H1 (cell line): ENCODE measurements at regions not wholly inside any gene's neighbourhood (a gene's known extent, or its start where the extent isn't known, plus 50 kb on each side); places are given as distances from the start of the nearest gene placed in this dataset.

Source experiments
- CTCF ChIA-PET: fragments of 300-600 bp; sonication (Branson Sonifier 250); formaldehyde crosslinking; loops from one replicate; lab custom pipeline; 2021; ENCODE audit not compliant: partially characterized antibody; lab: Charles Lee
- POLR2A ChIA-PET: fragments of 300-600 bp; sonication (Branson Sonifier 250); formaldehyde crosslinking; loops from one replicate; lab custom pipeline; 2021; ENCODE audit warnings: inconsistent platforms; ENCODE audit not compliant: partially characterized antibody; lab: Charles Lee
- DNase-seq, 2 experiments: peaks; one replicate each; pipeline versions ENCODE4 v3.0.0 to v3.0.0-alpha.2; 2010 to 2022; ENCODE audit warnings: low spot score in 2 of 2, low read depth in 1 of 2, mixed read lengths in 1 of 2
- FAIRE-seq: peaks from 2 replicates; lab custom pipeline; 2011; peaks lifted over from hg19 to GRCh38; lab: Jason Lieb, UNC
- H2AFZ ChIP-seq: 2 replicates; pipeline ENCODE4 v1.8.1; 2012; ENCODE audit warnings: low read length, inconsistent platforms
- H2AK5ac ChIP-seq: 2 replicates; pipeline ENCODE4 v1.6.1; 2013; ENCODE audit warnings: low read depth, low read length
- H2BK120ac ChIP-seq: replicated peaks from 2 replicates; pipeline ENCODE3; 2013; ENCODE audit warnings: low read depth, low read length, inconsistent platforms
- H2BK12ac ChIP-seq: 2 replicates; pipeline ENCODE4 v1.6.1; 2013; ENCODE audit warnings: low read depth, low read length
- H2BK15ac ChIP-seq: 2 replicates; pipeline ENCODE4 v1.6.1; 2013; ENCODE audit warnings: low read length
- H2BK20ac ChIP-seq: 2 replicates; pipeline ENCODE4 v1.6.1; 2013; ENCODE audit warnings: low read length
- H2BK5ac ChIP-seq: 2 replicates; pipeline ENCODE4 v1.6.1; 2013; ENCODE audit warnings: low read depth, low read length
- H3K14ac ChIP-seq: 2 replicates; pipeline ENCODE4 v1.6.1; 2013; ENCODE audit warnings: inconsistent platforms; ENCODE audit not compliant: insufficient read length
- H3K18ac ChIP-seq: 2 replicates; pipeline ENCODE4 v1.6.1; 2013; ENCODE audit warnings: low read length; ENCODE audit errors: extremely low read depth
- H3K23ac ChIP-seq: 2 replicates; pipeline ENCODE4 v1.6.1; 2013; ENCODE audit warnings: inconsistent platforms; ENCODE audit not compliant: insufficient read length
- H3K23me2 ChIP-seq: 2 replicates; pipeline ENCODE4 v1.6.1; 2013; ENCODE audit warnings: low read depth, low read length
- H3K27ac ChIP-seq: 2 replicates; pipeline ENCODE4 v1.6.1; 2011; ENCODE audit warnings: low read depth, low read length, inconsistent platforms
- H3K27me3 ChIP-seq, 4 experiments: replicated peaks in 1 of 4; 1 replicate in 1 of 4; 2 replicates in 3 of 4; pipeline versions ENCODE4 v1.6.1 to v1.8.1; 2011 to 2013; ENCODE audit warnings: low read length in 3 of 4, mild to moderate bottlenecking in 3 of 4, inconsistent platforms in 2 of 4, mixed read lengths in 2 of 4, moderate library complexity in 1 of 4; ENCODE audit not compliant: control insufficient read depth in 3 of 4, insufficient read depth in 3 of 4; ENCODE audit errors: extremely low read depth in 1 of 4
- H3K36me3 ChIP-seq, 4 experiments: 2 replicates each; pipeline versions ENCODE4 v1.6.1 to v1.8.1; 2011 to 2013; ENCODE audit warnings: mild to moderate bottlenecking in 4 of 4, low read length in 3 of 4, moderate library complexity in 2 of 4, control low read depth in 1 of 4, inconsistent platforms in 1 of 4; ENCODE audit not compliant: insufficient read depth in 4 of 4, control insufficient read depth in 2 of 4
- H3K4ac ChIP-seq: replicated peaks from 2 replicates; pipeline ENCODE3; 2013; ENCODE audit warnings: low read length, low read depth, mixed read lengths, inconsistent platforms; ENCODE audit not compliant: insufficient read length
- H3K4me1 ChIP-seq, 4 experiments: replicated peaks in 1 of 4; 1 replicate in 1 of 4; 2 replicates in 3 of 4; pipeline versions ENCODE4 v1.6.1 to v1.8.1; 2011 to 2013; ENCODE audit warnings: low read length in 3 of 4, inconsistent platforms in 2 of 4, mixed read lengths in 1 of 4; ENCODE audit not compliant: insufficient read depth in 4 of 4, control insufficient read depth in 3 of 4
- H3K4me2 ChIP-seq, 2 experiments: 2 replicates each; pipeline versions ENCODE4 v1.6.1 to v1.8.1; 2011 to 2013; ENCODE audit warnings: low read depth in 2 of 2, low read length in 2 of 2, control low read depth in 1 of 2, inconsistent platforms in 1 of 2, mild to moderate bottlenecking in 1 of 2; ENCODE audit not compliant: insufficient read depth in 1 of 2
- H3K4me3 ChIP-seq, 4 experiments: fragments of 200-600, 300-600 bp in 1 of 4; sonication (generic), shearing (Covaris generic), sonication (Bioruptor Twin) in 1 of 4; 2 replicates each; pipeline versions ENCODE4 v1.5.1 to v1.8.1; 2011 to 2016; ENCODE audit warnings: low read length in 4 of 4, low read depth in 3 of 4, control low read depth in 2 of 4, inconsistent platforms in 2 of 4, mild to moderate bottlenecking in 2 of 4, mixed read lengths in 1 of 4, moderate library complexity in 1 of 4; ENCODE audit not compliant: insufficient read depth in 2 of 4; ENCODE audit errors: extremely low read depth in 1 of 4
- H3K56ac ChIP-seq: replicated peaks from 2 replicates; pipeline ENCODE3; 2013; ENCODE audit warnings: low read depth, mild to moderate bottlenecking, mixed read lengths, low read length, inconsistent platforms; ENCODE audit not compliant: insufficient read length
- H3K79me1 ChIP-seq: 2 replicates; pipeline ENCODE4 v1.6.1; 2013; ENCODE audit warnings: low read depth, low read length, control low read depth
- H3K79me2 ChIP-seq, 2 experiments: 2 replicates each; pipeline versions ENCODE4 v1.6.1 to v1.8.1; 2012 to 2013; ENCODE audit warnings: low read length in 2 of 2, mild to moderate bottlenecking in 2 of 2, inconsistent platforms in 1 of 2; ENCODE audit not compliant: insufficient read depth in 2 of 2, control insufficient read depth in 1 of 2
- H3K9ac ChIP-seq, 4 experiments: replicated peaks in 1 of 4; 1 replicate in 1 of 4; 2 replicates in 3 of 4; pipeline versions ENCODE4 v1.6.1 to v1.8.1; 2011 to 2013; ENCODE audit warnings: low read depth in 3 of 4, low read length in 3 of 4, control low read depth in 2 of 4, mild to moderate bottlenecking in 2 of 4, moderate library complexity in 2 of 4, inconsistent platforms in 1 of 4; ENCODE audit errors: extremely low read depth in 1 of 4
- H3K9me3 ChIP-seq, 2 experiments: 2 replicates each; pipeline versions ENCODE4 v1.6.1 to v1.8.1; 2012 to 2013; ENCODE audit warnings: mild to moderate bottlenecking in 2 of 2, moderate library complexity in 2 of 2, control low read depth in 1 of 2, inconsistent platforms in 1 of 2, low read depth in 1 of 2, low read length in 1 of 2, mixed read lengths in 1 of 2; ENCODE audit not compliant: insufficient read depth in 2 of 2
- H4K20me1 ChIP-seq, 2 experiments: replicated peaks in 1 of 2; 2 replicates each; pipeline versions ENCODE3 to v1.8.1; 2011 to 2013; ENCODE audit warnings: inconsistent platforms in 2 of 2, low read length in 2 of 2, mild to moderate bottlenecking in 1 of 2; ENCODE audit not compliant: insufficient read depth in 2 of 2, control insufficient read depth in 1 of 2
- H4K5ac ChIP-seq: 2 replicates; pipeline ENCODE4 v1.6.1; 2013; ENCODE audit warnings: low read length, low read depth, mixed read lengths, inconsistent platforms; ENCODE audit not compliant: insufficient read length
- H4K8ac ChIP-seq: 2 replicates; pipeline ENCODE4 v1.8.0; 2013; ENCODE audit warnings: mild to moderate bottlenecking, moderate library complexity, low read length, inconsistent platforms; ENCODE audit not compliant: insufficient read depth; ENCODE audit errors: extremely low read depth
- H4K91ac ChIP-seq: replicated peaks from 2 replicates; pipeline ENCODE3; 2013; ENCODE audit warnings: low read length, mixed read lengths, inconsistent platforms; ENCODE audit not compliant: insufficient read length
- BACH1 ChIP-seq: IDR thresholded peaks from 2 replicates; pipeline ENCODE4 v1.6.1; 2012; ENCODE audit warnings: low read length, improper control_type of control experiment
- JUND ChIP-seq: IDR thresholded peaks from 2 replicates; pipeline ENCODE4 v1.6.1; 2011; ENCODE audit warnings: mild to moderate bottlenecking, improper control_type of control experiment, low read length

- Histone ChIP-seq H3K56ac (no peak overlapping the region), H3K4me3 (no peak overlapping the region), H3K23me2 (no peaks in the 10 kb centered on the region), H3K23ac (no peak overlapping the region), H4K8ac (no peak overlapping the region), H3K9ac (no peak overlapping the region), H2AFZ (peak overlapping the region; percentile 92; the same call in 1 of the 2 replicates), H2BK15ac (no peak overlapping the region), H3K9me3 (no peaks in the 10 kb centered on the region), H2BK120ac (no peak overlapping the region), H3K4ac (no peak overlapping the region), H2BK20ac (no peak overlapping the region), H3K36me3 (no peaks in the 10 kb centered on the region), H3K27ac (no peak overlapping the region), H4K20me1 (no peaks in the 10 kb centered on the region), H3K18ac (no peak overlapping the region; the same call in 1 of the 2 replicates), H3K14ac (no peak overlapping the region), H2AK5ac (no peak overlapping the region), H2BK12ac (no peak overlapping the region; the same call in 1 of the 2 replicates), H3K4me1 (no peaks in the 10 kb centered on the region; a peak in 1 of 7 replicates), H3K79me1 (no peaks in the 10 kb centered on the region), H4K5ac (no peak overlapping the region), H4K91ac (no peak overlapping the region), H3K4me2 (no peak overlapping the region), H3K79me2 (no peaks in the 10 kb centered on the region), H3K27me3 (peaks cover 0 to 1% (median 0%) of the 10 kb centered on the region in 4 experiments; a peak in 1 of 7 replicates), H2BK5ac (no peak overlapping the region)
- DNase-seq (no peak), FAIRE-seq (no peak)
- POLR2A ChIA-PET: no interaction called here
- TF ChIP-seq BACH1: no peak
- TF ChIP-seq JUND: no peak
- CTCF ChIA-PET: interaction anchor here (1.4 kb wide), 1 partner anchor 18 kb away, joined by 3 read pairs; no protein-coding TSS in a partner anchor
These were observed 908.5 kb upstream of the MANEA start for GRCh38 chr6:94668876-94669275.
